K562 (cell line): ENCODE measurements at regions not wholly inside any gene's neighbourhood (a gene's known extent, or its start where the extent isn't known, plus 50 kb on each side); places are given as distances from the start of the nearest gene placed in this dataset.
A peak's percentile ranks its signal among the peaks of the same experiment; 100 is the strongest.

Source experiments
- ADNP ChIP-seq: fragments of 200-800 bp; sonication (Bioruptor generic); IDR thresholded peaks from 2 replicates; pipeline ENCODE4 v1.6.1; 2016; ENCODE audit warnings: missing genetic modification characterization, missing compliant biosample characterization
- CCAR2 ChIP-seq: fragments of 200-400 bp; formaldehyde crosslinking; IDR thresholded peaks from 2 replicates; pipeline ENCODE4 v1.6.1; 2017; ENCODE audit warnings: mild to moderate bottlenecking, low read depth, low read length
- ELF4 ChIP-seq: fragments of 450-650 bp; formaldehyde crosslinking; IDR thresholded peaks from 2 replicates; pipeline ENCODE4 v1.4.0; 2022; ENCODE audit warnings: missing genetic modification characterization
- GTF2A2 ChIP-seq: IDR thresholded peaks from 2 replicates; pipeline ENCODE4 v1.6.1; 2016; ENCODE audit warnings: mild to moderate bottlenecking, missing genetic modification characterization, missing compliant biosample characterization
- NBN ChIP-seq: fragments of 450-650 bp; IDR thresholded peaks from 2 replicates; pipeline ENCODE4 v1.6.1; 2016; ENCODE audit warnings: low read depth, mild to moderate bottlenecking
- NCOA6 ChIP-seq: fragments of 450-650 bp; IDR thresholded peaks from 2 replicates; pipeline ENCODE4 v1.6.1; 2017; ENCODE audit warnings: mild to moderate bottlenecking
- PTTG1 ChIP-seq: fragments of 450-650 bp; IDR thresholded peaks from 2 replicates; pipeline ENCODE4 v1.6.1; 2016; ENCODE audit warnings: low read depth, mild to moderate bottlenecking, missing genetic modification characterization, missing compliant biosample characterization
- SMAD3 ChIP-seq: fragments of 450-650 bp; formaldehyde crosslinking; conservative IDR thresholded peaks from 2 replicates; pipeline ENCODE4 v1.4.0; 2020; ENCODE audit warnings: mild to moderate bottlenecking
- TCF3 ChIP-seq: sonication (generic); formaldehyde crosslinking; IDR thresholded peaks from 2 replicates; pipeline ENCODE4 v1.4.0; 2020; ENCODE audit warnings: mild to moderate bottlenecking, missing genetic modification reagents
- TEAD4 ChIP-seq, 2 experiments: sonication (generic) in 1 of 2; formaldehyde crosslinking in 1 of 2; IDR thresholded peaks; 2 replicates each; pipeline versions ENCODE4 v1.6.1 to v1.8.0; 2012 to 2022; ENCODE audit warnings: borderline replicate concordance in 1 of 2, inconsistent platforms in 1 of 2, low read length in 1 of 2, mild to moderate bottlenecking in 1 of 2, missing genetic modification reagents in 1 of 2
- TGIF2 ChIP-seq: sonication (generic); formaldehyde crosslinking; IDR thresholded peaks from 2 replicates; pipeline ENCODE4 v1.8.1; 2022; ENCODE audit warnings: mild to moderate bottlenecking, missing genetic modification reagents, moderate library complexity
- ZNF354B ChIP-seq: fragments of 250-450 bp; sonication (Bioruptor Pico); IDR thresholded peaks from 2 replicates; pipeline ENCODE4 v1.4.0; 2020
- ZNF431 ChIP-seq: sonication (generic); formaldehyde crosslinking; IDR thresholded peaks from 2 replicates; pipeline ENCODE4 v1.8.0; 2022; ENCODE audit warnings: mild to moderate bottlenecking, missing genetic modification reagents
- ZNF561 ChIP-seq: fragments of 450-650 bp; formaldehyde crosslinking; conservative IDR thresholded peaks from 2 replicates; pipeline ENCODE4 v1.4.0; 2020; ENCODE audit warnings: mild to moderate bottlenecking, moderate library complexity
- ZSCAN32 ChIP-seq: fragments of 450-650 bp; formaldehyde crosslinking; IDR thresholded peaks from 2 replicates; pipeline ENCODE4 v1.4.0; 2020; ENCODE audit warnings: mild to moderate bottlenecking, moderate library complexity
- TF ChIP-seq, protein P1 (sequence below), 2 experiments: fragments of 450-650 bp; IDR thresholded peaks; 2 replicates each; pipeline ENCODE4 v1.6.1; 2016; ENCODE audit warnings: mild to moderate bottlenecking in 2 of 2, borderline replicate concordance in 1 of 2, low read depth in 1 of 2, moderate library complexity in 1 of 2
- TF ChIP-seq, protein P2 (sequence below): IDR thresholded peaks from 3 replicates; pipeline ENCODE4 v1.6.1; 2011; ENCODE audit warnings: borderline replicate concordance, mild to moderate bottlenecking; ENCODE audit not compliant: insufficient read length, insufficient read depth
- TF ChIP-seq, protein P3 (sequence below): fragments of 450-650 bp; formaldehyde crosslinking; conservative IDR thresholded peaks from 2 replicates; pipeline ENCODE4 v1.4.0; 2022; ENCODE audit warnings: mild to moderate bottlenecking, missing genetic modification characterization

DNA sequence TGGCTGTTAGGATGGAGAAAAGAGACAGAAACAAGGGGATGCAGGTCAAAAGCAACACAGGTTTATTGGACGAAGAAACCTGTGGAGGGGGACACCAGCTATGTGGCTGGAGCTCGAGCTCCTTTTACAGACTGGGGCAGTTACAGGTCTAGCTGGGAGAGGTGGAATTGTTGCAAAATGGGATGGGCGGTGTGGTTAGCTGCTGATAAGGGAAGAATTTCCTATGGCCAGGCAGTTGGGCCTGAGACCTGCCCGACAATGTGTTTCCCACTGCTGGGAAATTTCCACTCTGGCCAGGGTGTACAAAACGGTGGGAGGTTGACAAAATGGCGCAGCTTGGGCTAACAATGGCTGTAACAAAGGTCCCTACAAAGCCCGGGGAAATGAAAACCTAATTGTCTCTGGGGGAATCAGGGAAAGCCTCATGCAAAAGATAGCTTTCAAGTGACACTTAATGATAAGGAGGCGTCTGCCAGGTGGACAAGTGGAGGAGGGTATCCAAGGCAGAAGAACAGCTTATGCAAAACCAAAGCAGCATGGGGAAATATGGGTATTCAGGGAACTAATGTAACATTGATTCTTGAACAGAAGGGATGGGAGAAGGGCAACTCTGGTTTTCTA lies 137.4 kb upstream of the SGO1 start (continued):
- TF ChIP-seq, protein P1, sequence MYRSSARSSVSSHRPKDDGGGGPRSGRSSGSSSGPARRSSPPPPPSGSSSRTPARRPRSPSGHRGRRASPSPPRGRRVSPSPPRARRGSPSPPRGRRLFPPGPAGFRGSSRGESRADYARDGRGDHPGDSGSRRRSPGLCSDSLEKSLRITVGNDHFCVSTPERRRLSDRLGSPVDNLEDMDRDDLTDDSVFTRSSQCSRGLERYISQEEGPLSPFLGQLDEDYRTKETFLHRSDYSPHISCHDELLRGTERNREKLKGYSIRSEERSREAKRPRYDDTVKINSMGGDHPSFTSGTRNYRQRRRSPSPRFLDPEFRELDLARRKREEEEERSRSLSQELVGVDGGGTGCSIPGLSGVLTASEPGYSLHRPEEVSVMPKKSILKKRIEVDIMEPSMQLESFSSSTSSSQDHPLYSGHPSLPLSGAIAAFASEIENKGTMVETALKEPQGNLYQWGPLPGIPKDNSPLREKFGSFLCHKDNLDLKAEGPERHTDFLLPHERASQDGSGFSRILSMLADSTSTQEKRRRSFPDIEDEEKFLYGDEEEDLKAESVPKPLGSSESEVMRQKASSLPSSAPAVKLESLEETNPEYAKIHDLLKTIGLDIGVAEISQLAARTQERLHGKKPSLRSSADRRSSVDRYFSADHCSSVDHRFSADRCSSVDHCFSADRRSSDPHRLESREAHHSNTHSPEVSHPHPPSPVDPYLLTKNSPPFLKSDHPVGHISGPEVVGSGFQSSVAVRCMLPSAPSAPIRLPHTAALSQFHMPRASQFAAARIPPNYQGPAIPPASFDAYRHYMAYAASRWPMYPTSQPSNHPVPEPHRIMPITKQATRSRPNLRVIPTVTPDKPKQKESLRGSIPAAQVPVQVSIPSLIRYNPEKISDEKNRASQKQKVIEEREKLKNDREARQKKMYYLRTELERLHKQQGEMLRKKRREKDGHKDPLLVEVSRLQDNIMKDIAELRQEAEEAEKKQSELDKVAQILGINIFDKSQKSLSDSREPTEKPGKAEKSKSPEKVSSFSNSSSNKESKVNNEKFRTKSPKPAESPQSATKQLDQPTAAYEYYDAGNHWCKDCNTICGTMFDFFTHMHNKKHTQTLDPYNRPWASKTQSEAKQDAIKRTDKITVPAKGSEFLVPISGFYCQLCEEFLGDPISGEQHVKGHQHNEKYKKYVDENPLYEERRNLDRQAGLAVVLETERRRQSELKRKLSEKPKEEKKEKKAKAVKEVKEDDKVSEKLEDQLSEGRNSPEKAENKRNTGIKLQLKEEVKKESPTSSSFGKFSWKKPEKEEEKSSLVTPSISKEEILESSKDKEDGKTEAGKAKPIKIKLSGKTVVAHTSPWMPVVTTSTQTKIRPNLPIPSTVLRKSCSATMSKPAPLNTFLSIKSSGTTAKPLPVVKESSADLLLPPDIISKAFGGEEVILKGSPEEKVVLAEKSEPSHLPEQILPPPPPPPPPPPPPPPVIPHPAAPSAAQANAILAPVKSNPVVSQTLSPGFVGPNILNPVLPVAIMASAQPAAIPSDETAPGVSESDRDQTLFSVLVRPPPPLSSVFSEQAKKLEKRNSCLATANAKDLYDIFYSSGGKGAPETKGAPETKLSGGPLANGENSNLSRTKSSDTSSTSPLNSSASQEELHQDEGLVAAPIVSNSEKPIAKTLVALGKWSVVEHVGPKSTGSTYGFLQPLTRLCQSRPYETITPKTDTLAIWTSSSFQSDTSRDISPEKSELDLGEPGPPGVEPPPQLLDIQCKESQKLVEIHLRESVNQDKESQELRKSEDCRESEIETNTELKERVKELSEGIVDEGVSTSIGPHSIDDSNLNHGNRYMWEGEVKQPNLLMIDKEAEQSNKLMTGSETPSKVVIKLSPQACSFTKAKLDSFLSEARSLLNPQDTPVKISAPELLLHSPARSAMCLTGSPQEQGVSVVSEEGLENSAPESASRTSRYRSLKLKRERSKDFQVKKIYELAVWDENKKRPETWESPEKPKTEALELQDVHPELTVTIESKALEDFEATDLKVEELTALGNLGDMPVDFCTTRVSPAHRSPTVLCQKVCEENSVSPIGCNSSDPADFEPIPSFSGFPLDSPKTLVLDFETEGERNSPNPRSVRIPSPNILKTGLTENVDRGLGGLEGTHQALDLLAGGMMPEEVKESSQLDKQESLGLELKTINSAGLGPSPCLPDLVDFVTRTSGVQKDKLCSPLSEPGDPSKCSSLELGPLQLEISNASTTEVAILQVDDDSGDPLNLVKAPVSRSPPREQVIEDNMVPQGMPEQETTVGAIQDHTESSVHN (IDR thresholded peaks at IDR 0.05; ENCODE audit: borderline replicate concordance in 1 of 2, low read depth in 1 of 2) = no peak
- peak; percentile 93 for TF ChIP-seq PTTG1
- peak; percentile 89 for TF ChIP-seq ZNF354B (CRISPR knock-in tag)
- TF ChIP-seq ELF4 (CRISPR knock-in tag) = peak; percentile 99
- TF ChIP-seq SMAD3 (CRISPR knock-in tag) = peak; percentile 98
- TF ChIP-seq CCAR2 = no peak
- TF ChIP-seq ZSCAN32 (CRISPR knock-in tag) = peak; percentile 66; the same call in 1 of the 2 replicates
- no peak for TF ChIP-seq NBN
- TF ChIP-seq, protein P2, sequence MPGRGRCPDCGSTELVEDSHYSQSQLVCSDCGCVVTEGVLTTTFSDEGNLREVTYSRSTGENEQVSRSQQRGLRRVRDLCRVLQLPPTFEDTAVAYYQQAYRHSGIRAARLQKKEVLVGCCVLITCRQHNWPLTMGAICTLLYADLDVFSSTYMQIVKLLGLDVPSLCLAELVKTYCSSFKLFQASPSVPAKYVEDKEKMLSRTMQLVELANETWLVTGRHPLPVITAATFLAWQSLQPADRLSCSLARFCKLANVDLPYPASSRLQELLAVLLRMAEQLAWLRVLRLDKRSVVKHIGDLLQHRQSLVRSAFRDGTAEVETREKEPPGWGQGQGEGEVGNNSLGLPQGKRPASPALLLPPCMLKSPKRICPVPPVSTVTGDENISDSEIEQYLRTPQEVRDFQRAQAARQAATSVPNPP = no peak
- no peak for TF ChIP-seq NCOA6
- TF ChIP-seq, protein P3, sequence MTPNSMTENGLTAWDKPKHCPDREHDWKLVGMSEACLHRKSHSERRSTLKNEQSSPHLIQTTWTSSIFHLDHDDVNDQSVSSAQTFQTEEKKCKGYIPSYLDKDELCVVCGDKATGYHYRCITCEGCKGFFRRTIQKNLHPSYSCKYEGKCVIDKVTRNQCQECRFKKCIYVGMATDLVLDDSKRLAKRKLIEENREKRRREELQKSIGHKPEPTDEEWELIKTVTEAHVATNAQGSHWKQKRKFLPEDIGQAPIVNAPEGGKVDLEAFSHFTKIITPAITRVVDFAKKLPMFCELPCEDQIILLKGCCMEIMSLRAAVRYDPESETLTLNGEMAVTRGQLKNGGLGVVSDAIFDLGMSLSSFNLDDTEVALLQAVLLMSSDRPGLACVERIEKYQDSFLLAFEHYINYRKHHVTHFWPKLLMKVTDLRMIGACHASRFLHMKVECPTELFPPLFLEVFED (CRISPR knock-in tag) = 0 out of 2 replicates have a peak, but pooled peaks have one; percentile 59
- peak; percentile 81 for TF ChIP-seq TCF3
- 0 out of 2 replicates have a peak, but pooled peaks have one; percentile 20 for TF ChIP-seq ADNP
- no peak for TF ChIP-seq TGIF2 (CRISPR knock-in tag)
- peak; percentile 83 for TF ChIP-seq TEAD4 (IDR thresholded peaks at IDR 0.05; ENCODE audit: low read length)
- no peak for TF ChIP-seq TEAD4 (CRISPR knock-in tag; IDR thresholded peaks at IDR 0.05; ENCODE audit: borderline replicate concordance)
- TF ChIP-seq GTF2A2 = peak; percentile 92
- TF ChIP-seq ZNF561 (CRISPR knock-in tag) = 0 out of 2 replicates have a peak, but pooled peaks have one; percentile 49
- no peak for TF ChIP-seq ZNF431 (CRISPR knock-in tag)
